Thyroid gland (tissue), 4 donors: ENCODE measurements at regions not wholly inside any gene's neighbourhood (a gene's known extent, or its start where the extent isn't known, plus 50 kb on each side); places are given as distances from the start of the nearest gene placed in this dataset.

ENCODE experiments used
- DNase-seq, 2 donors: peaks; one replicate each; pipeline ENCODE4 v3.0.0-alpha.2; 2019
- H3K27ac ChIP-seq, 3 donors: fragments of 200-600 bp; sonication (generic); 1 replicate in 2 of 3; 2 replicates in 1 of 3; pipeline ENCODE4 v1.5.1; 2016 to 2019; ENCODE audit warnings: mild to moderate bottlenecking in 1 of 3, moderate library complexity in 1 of 3
- H3K27me3 ChIP-seq: fragments of 200-600 bp; sonication (generic); one replicate; pipeline ENCODE4 v1.5.1; 2019
- H3K36me3 ChIP-seq, 2 donors: fragments of 200-600 bp; sonication (generic); one replicate each; pipeline ENCODE4 v1.5.1; 2016 to 2019
- H3K4me1 ChIP-seq, 2 donors: fragments of 200-600 bp; sonication (generic); one replicate each; pipeline ENCODE4 v1.5.1; 2017 to 2019
- H3K4me3 ChIP-seq, 3 donors: fragments of 200-600 bp; sonication (generic); replicated peaks in 1 of 3; 1 replicate in 2 of 3; 2 replicates in 1 of 3; pipeline ENCODE4 v1.5.1; 2016; ENCODE audit warnings: mild to moderate bottlenecking in 1 of 3
- H3K9me3 ChIP-seq: fragments of 200-600 bp; sonication (generic); one replicate; pipeline ENCODE4 v1.5.1; 2017
- POLR2A ChIP-seq, 2 donors: fragments of 450-650 bp; IDR thresholded peaks; one replicate each; pipeline ENCODE4 v1.6.1; 2017; ENCODE audit warnings: antibody characterized with exemption in 2 of 2, mild to moderate bottlenecking in 2 of 2, moderate library complexity in 1 of 2
- WGBS, 2 donors: methylation state at CpG; one replicate each; pipeline ENCODE4 v1.1.5; 2017; 5-methylcytosine and 5-hydroxymethylcytosine counted together
- intact Hi-C: fragments of 100-400 bp; cut with DNase I; formaldehyde crosslinking; loops from one replicate; pipeline ENCODE4 v1.15.1; 2023
- TF ChIP-seq, protein P1 (sequence below), 6 experiments: fragments of 200-600 bp in 3 of 6; fragments of 450-650 bp in 3 of 6; sonication (generic) in 3 of 6; IDR thresholded peaks; one replicate each; pipeline ENCODE4 v1.5.1; 2016 to 2019; ENCODE audit warnings: antibody characterized with exemption in 6 of 6, mild to moderate bottlenecking in 2 of 6, inconsistent platforms in 1 of 6, moderate library complexity in 1 of 6

DNA sequence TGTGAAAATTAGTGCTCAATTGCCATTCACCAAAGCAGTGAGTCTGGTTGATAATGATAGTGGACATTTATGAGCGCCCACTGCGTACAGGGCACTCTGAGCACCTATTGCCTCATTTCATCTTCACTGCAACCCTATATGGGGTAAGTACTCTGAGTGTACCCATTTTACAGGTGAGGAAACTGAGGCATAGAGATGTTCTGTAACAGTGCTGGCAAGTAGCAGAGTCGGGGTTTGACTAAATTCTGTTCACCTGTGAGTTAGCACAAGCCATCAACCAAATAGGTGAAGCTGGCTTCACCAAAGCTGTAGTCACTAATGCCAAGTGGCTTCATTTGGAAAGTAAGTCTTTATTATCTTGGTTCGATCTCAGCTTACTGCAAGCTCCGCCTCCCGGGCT lies 135.8 kb downstream of the SPAG6 start:
- DNase-seq: no peak
- H3K27me3 ChIP-seq: peaks cover 19% of the 10 kb centered on the region
- no peak for TF ChIP-seq POLR2A (IDR thresholded peaks at IDR 0.05)
- TF ChIP-seq, protein P1, sequence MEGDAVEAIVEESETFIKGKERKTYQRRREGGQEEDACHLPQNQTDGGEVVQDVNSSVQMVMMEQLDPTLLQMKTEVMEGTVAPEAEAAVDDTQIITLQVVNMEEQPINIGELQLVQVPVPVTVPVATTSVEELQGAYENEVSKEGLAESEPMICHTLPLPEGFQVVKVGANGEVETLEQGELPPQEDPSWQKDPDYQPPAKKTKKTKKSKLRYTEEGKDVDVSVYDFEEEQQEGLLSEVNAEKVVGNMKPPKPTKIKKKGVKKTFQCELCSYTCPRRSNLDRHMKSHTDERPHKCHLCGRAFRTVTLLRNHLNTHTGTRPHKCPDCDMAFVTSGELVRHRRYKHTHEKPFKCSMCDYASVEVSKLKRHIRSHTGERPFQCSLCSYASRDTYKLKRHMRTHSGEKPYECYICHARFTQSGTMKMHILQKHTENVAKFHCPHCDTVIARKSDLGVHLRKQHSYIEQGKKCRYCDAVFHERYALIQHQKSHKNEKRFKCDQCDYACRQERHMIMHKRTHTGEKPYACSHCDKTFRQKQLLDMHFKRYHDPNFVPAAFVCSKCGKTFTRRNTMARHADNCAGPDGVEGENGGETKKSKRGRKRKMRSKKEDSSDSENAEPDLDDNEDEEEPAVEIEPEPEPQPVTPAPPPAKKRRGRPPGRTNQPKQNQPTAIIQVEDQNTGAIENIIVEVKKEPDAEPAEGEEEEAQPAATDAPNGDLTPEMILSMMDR (IDR thresholded peaks at IDR 0.05): no peak
- intact Hi-C loops: no loop called here
- no peak overlapping the region for H3K27ac ChIP-seq
- no peaks in the 10 kb centered on the region for H3K9me3 ChIP-seq
- no peaks in the 10 kb centered on the region for H3K36me3 ChIP-seq
- H3K4me3 ChIP-seq: no peak overlapping the region
- WGBS, 2 donors: 90 to 91% methylated on average over 6 of the region's 6 CpGs
- H3K4me1 ChIP-seq: peaks cover 2 to 7% of the 10 kb centered on the region in 2 donors

DNA sequence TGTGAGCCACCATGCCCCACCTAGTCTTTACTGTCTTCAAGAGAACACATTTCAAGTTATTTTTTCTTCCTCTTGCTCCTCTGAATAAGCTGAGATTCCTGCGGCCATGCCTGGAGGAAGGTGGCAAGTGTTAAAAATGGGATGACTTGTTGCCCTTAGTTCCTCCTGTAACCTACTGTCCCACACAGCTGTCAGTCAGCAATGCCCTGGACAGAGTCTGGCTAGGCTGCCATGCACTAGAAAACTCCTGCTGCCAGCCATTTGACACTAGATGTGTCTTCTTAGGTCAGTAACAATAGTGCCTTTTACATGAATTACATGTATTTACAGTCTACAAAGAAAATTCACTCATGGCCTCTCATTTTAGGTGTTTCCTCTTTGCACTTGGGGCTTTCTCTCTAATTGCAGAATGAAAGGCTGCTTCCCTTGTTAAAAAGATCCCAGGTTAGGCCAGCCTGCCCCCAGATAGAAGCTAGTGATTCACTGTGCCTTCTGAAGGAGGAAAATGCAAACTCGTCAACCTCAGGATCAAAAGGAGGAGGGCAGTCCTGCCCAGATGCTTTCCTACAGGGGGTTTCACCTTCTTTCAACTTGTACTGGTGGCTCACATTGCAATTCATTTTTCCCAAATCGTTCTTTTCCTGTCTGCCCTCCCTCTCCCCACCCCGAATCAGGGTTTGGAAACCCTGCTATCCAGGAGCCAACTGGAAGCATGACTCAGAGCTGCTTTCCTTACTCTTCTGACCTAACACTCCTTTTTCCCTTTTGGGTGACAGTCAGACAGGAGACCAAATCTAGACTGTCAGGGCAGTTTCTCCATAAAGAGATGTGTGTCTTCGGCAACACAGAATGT lies 136.6 kb downstream of the SPAG6 start:
- DNase-seq: no peak
- 67 to 77% methylated on average over 5 of the region's 5 CpGs for WGBS, 2 donors
- intact Hi-C loops: no loop called here
- Histone ChIP-seq H3K9me3 (no peaks in the 10 kb centered on the region), H3K4me1 (no peaks in the 10 kb centered on the region), H3K27me3 (peaks cover 10% of the 10 kb centered on the region), H3K27ac (no peak overlapping the region), H3K36me3 (no peaks in the 10 kb centered on the region), H3K4me3 (no peak overlapping the region)
- TF ChIP-seq POLR2A (IDR thresholded peaks at IDR 0.05): no peak
- TF ChIP-seq, protein P1 (IDR thresholded peaks at IDR 0.05): no peak

DNA sequence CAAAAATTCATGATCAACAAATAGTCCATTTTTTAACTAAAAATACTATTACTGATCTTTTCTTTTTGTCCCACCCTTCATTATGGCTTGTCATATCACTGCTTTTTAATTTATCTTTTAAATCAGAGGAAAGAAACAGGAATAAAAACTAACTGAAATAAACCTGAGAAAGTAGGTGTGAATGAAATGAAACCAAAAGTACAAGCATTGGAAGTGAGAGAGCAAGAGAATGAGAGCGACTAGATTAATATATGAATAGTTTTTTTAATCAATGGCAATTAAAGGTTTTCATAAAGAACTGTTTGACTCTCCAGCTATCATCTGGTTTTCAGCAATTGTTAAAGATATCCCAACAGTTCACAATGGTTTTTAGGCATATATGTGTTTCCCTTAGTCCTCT lies 137.8 kb downstream of the SPAG6 start:
- no peak for TF ChIP-seq POLR2A (IDR thresholded peaks at IDR 0.05)
- TF ChIP-seq, protein P1 (IDR thresholded peaks at IDR 0.05): no peak
- H3K27me3 ChIP-seq: no peaks in the 10 kb centered on the region
- H3K4me3 ChIP-seq: no peak overlapping the region
- no peaks in the 10 kb centered on the region for H3K9me3 ChIP-seq
- intact Hi-C loops: no loop called here
- no peaks in the 10 kb centered on the region for H3K4me1 ChIP-seq
- no peaks in the 10 kb centered on the region for H3K36me3 ChIP-seq
- no peak for DNase-seq
- 88 to 96% methylated on average over 1 of the region's 1 CpG for WGBS, 2 donors
- H3K27ac ChIP-seq: no peak overlapping the region
